ENCODE measurements at regions not wholly inside any gene's neighbourhood (a gene's known extent, or its start where the extent isn't known, plus 50 kb on each side); places are given as distances from the start of the nearest gene placed in this dataset.

DNA sequence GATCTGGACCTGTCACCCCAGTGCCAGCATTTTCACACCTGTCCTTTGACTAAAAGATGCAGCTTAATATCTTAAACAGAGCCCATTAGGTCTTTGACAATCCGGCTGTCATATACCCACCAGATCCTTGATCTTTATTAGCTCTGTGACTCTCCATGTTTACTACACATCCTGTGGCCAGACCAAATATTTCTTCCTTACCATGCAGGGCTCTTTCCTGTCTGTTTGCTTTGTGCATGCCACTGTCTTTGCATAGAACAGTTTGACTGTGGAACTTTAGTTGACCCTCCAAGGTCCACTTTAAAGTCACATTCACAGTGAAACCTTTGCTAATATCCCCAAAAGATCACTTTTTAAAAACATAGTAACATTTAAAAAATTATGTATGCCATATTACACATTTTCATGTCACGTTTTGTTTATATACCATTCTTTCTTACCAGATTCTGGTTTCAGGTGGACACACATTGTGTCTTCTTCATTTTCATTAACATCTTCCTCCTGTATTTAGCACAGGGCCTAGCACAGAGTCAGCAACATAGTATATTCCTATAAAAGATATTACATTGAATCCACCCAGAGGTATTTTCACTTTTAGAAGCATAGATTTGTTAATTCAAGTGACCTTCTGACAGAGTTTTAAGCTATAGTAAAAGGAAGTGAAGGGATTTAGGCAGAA lies 95.8 kb downstream of the RAP2B start:
- TF ChIP-seq, protein P1, sequence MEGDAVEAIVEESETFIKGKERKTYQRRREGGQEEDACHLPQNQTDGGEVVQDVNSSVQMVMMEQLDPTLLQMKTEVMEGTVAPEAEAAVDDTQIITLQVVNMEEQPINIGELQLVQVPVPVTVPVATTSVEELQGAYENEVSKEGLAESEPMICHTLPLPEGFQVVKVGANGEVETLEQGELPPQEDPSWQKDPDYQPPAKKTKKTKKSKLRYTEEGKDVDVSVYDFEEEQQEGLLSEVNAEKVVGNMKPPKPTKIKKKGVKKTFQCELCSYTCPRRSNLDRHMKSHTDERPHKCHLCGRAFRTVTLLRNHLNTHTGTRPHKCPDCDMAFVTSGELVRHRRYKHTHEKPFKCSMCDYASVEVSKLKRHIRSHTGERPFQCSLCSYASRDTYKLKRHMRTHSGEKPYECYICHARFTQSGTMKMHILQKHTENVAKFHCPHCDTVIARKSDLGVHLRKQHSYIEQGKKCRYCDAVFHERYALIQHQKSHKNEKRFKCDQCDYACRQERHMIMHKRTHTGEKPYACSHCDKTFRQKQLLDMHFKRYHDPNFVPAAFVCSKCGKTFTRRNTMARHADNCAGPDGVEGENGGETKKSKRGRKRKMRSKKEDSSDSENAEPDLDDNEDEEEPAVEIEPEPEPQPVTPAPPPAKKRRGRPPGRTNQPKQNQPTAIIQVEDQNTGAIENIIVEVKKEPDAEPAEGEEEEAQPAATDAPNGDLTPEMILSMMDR (IDR thresholded peaks at IDR 0.05): no peak
- TF ChIP-seq POLR2A (IDR thresholded peaks at IDR 0.05): no peak

All from adrenal gland (tissue), 5 donors.